TTC549 (cell line): ENCODE measurements at regions not wholly inside any gene's neighbourhood (a gene's known extent, or its start where the extent isn't known, plus 50 kb on each side); places are given as distances from the start of the nearest gene placed in this dataset.
"Not testable (repeated sequence)": the region's sequence is repeated elsewhere in the genome, so short reads cannot be mapped to it uniquely, and the experiment has no call there.

Source experiments
- FAIRE-seq: peaks from 2 replicates; lab custom pipeline; 2012; peaks lifted over from hg19 to GRCh38; lab: Jason Lieb, UNC

DNA sequence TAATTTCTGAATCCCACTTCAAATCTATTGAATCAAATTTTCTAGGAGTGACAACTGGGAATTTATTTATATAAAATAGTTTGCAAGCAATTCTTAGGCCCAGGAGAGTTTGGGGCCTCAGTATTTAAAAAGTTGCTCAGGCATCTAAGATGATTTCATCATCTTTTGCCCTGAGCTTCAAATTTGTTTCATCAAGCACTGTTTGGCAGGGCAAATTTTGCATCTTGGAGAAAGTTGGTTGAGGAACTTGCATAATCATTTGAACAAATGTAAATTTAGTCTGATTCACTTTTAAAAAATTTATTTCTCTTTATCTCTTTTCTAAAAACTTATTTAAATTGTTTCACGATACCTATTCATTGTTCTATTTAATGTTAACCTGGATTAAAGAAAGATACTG, 702.8 kb downstream of the SI start:
- FAIRE-seq: no peak

GRCh38 chr3:164371681-164372080, 706.6 kb downstream of the SI start:
- FAIRE-seq: no peak

DNA sequence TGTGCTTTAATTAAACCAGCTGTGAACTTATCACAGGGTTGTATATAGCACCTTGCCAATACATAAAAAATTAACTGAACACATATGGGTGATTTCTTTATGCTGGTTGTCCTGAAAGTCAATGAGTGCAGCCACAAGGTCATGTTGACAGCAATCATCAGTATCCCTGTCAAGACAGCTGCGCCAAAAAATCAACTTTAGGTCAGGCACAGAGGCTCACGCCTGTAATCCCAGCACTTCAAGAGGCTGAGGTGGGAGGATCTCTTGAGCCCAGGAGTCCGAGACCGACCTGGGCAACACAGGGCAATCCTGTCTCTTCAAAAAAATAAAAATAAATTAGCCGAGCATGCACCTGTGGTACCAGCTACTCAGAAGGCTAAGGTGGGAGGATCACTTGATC, 707.3 kb downstream of the SI start:
- FAIRE-seq: no peak

DNA sequence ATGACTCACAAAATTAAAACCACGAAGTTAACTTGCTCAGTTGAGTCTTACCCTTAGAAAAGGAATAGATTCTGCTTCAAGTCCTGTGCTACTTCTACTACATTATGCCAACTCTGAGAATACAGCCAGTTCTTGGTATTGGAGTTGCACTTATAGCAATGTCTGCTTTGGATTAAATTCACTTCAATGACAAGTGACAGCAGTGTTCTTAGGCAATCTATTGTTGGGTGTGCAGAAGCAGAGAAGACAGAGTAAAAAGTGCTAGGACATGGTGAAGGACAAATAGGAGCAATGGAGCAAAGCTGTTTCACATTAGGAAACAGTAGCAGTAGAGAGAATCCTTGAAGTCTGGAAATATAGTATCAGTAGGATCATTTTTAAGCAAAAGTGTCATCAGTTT, 713.1 kb downstream of the SI start:
- FAIRE-seq: no peak

GRCh38 chr3:164364111-164364510, 714.2 kb downstream of the SI start:
- FAIRE-seq: no peak

GRCh38 chr3:164360738-164361406, 717.4 kb downstream of the SI start:
- FAIRE-seq: no peak

- FAIRE-seq: no peak
Measured at GRCh38 chr3:164360078-164360578, 718.2 kb downstream of the SI start.

DNA sequence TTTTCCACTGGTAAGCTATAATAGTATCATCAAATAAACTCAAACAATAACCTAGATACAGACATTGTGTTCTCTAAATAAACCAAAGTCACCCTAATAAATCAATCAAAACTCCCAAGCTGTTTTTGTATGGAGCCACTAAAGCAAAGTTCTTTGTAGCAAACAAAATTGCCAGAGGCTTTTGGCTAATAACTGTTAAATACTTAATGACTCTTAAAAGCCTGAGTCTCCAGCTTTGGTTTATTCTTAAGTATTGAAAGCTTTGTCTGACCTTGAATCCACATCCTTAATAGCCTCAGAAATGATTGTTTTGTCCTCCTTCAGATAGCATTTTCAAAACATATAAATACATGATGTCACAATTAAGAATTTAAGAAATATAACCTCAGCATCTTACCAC, 725.3 kb downstream of the SI start:
- FAIRE-seq: no peak

GRCh38 chr3:164351131-164351530, 727.2 kb downstream of the SI start:
- no peak for FAIRE-seq

DNA sequence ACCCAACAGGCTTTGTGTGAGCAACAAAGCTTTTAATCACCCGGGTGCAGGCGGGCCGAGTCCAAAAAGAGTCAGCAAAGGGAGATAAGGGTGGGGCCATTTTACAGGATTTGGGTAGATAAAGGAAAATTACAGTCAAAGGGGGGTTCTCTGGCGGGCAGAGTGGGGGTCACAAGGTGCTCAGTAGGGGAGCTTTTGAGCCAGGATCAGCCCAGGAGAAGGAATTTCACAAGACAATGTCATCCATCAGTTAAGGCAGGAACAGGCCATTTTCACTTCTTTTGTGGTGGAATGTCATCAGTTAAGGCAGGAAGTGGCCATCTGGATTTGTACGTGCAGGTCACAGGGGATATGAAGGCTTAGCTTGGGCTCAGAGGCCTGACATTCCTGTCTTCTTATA, 736.1 kb downstream of the SI start:
- FAIRE-seq: not testable (repeated sequence)

DNA sequence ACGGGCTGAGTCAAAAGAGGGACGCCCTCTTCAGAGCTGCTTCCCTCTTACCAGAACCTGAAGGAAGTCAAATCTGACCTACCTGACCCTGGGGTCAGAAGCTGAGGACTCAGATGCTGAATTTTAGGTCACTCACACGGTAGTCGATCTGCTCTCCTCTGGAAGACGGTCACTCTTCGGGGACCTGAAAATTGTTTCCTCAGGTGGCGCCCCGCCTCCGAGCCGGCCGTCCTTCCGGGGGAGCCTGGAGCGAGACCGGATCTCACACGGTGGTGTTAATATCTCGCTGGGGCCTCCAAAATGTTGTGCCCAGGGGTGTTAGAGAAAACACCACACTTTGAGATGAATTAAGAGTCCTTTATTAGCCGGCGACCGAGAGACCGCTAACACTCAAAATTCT, 737.2 kb downstream of the SI start:
- FAIRE-seq: no peak

DNA sequence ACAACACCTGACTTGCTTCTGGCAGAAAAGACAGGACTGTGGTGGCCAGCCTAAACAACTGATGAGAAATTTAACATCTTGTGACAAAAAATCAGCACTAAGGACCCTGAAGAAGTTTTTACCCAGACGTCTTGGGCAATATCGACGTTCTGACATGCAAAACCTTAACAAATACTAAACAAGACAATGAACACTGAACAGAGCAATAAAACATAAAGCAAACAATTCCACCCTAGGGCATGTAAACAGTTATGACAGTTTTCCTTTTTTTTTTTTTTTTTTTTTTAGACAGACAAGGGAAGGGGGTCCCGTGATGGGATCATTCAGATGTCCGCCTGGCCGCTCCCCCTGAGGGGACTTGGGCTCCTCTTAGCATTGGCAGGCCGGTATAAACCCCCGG, 738.0 kb downstream of the SI start:
- no peak for FAIRE-seq

DNA sequence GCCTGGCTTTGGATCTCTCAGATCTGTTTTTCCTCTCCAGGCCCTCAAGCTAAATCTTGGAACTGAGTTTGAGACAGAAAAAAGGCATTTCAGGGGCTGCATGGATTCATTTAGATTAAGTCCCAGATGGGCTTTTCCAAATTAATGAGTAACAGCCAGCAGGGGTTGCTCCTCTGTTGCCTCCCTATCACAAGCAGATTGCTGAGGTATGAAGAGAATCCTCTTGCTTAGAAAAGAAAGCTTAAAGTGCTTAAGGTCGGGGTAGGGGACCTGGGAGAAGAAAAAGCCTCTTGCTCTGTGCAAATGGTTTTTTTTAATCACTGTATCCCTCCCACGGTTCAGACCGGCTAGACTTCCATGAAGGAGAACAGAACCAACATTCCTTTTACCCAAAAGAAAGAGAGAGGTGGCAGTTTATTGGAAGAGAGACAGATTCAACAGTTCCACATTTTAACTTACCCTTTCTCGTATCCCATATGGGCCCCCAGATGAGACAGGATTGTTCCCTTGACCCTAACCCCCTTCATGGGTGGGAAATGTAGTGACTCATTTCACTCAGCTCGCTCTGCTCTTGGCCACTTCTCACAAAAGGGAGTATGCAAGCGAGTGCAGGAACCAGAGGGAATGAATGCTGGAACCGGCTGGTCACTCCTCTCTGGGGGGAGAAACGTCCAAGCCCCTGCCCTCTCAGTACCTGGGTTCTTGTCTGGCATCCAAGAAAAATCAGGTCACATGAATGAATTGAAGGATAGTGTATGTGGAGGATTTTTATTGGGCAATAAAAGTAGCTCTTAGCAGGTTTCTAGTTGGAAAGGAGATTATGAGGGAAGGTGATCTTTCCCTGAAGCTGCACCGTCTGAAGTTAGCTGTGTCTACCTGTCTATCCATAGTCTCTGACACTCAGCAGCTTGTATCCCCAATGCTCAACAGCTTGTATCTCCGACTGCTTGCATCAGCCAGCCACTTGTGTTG, 745.2 kb downstream of the SI start:
- FAIRE-seq: no peak

- no peak for FAIRE-seq
Measured at GRCh38 chr3:164326714-164327113, 751.6 kb downstream of the SI start.

GRCh38 chr3:164320962-164321361, 757.3 kb downstream of the SI start:
- FAIRE-seq: no peak

GRCh38 chr3:164306042-164306441, 772.3 kb downstream of the SI start:
- no peak for FAIRE-seq

- FAIRE-seq: no peak
Measured at GRCh38 chr3:164303894-164304293, 774.4 kb downstream of the SI start.

DNA sequence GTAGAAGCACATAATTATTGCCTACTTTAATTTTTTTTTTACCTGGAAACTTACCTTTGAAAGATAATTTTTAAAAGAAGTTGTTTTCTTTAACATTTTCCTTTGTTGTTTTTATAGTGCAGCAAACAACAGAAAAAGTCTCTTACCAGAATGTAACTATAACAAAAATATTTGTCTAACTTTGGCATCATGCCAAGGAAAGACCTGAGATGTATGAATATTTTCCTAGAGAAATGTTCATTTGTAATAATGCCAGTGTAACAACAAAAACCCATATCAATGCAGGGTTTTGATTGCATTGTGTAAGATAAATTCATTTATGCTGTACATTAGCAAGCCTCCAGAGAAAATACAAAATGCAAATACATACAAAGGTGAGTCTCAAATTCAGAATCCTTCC, 775.7 kb downstream of the SI start:
- no peak for FAIRE-seq

DNA sequence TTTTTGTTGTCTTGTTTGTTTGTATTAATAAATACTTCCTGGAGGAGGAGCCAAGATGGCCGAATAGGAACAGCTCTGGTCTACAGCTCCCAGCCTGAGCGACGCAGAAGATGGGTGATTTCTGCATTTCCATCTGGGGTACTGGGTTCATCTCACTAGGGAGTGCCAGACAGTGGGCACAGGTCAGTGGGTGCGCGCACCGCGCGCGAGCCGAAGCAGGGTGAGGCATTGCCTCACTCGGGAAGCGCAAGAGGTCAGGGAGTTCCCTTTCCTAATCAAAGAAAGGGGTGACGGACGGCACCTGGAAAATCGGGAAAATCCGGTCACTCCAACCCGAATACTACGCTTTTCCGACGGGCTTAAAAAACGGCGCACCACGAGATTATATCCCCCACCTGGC, 786.8 kb downstream of the SI start:
- not testable (repeated sequence) for FAIRE-seq

DNA sequence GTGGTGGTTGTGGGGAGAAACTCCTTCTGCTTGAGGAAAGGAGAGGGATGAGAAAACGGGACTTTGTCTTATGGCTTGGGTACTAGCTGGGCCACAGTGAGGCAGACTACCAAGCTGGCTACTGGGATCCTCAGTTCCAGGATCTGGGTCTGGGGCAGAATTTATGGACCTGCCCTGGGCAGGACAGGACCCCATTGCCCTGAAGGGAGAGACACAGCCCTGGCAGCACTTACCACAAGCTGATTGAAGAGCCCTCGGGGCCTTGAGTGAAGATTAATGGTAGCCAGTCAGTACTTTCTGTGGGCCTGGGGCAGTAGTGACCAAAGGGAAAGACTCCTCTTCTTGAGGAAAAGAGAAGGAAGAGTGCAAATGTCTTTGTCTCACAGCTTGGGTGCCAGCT, 799.7 kb downstream of the SI start:
- FAIRE-seq: no peak

GRCh38 chr3:164267053-164267452, 811.2 kb downstream of the SI start:
- no peak for FAIRE-seq

- no peak for FAIRE-seq
Measured at GRCh38 chr3:164250923-164251322, 827.4 kb downstream of the SI start.

DNA sequence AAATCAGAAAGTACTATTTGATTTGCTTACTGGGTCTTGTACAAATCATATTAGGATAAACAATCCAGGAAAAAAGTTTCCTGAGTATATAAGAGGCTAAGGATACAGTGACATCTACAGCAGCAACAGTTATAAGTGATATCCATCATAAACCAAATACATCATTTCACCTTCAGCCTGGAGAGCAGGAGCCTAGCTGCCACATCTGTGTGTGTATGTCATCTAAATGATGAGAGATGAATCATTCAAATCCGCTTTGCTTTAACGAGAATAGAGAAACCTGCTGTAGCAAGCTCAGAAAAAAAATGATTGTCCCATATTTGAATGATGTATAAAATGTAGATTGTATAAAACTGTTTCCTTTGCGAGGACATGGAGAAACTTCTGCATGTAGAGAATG, 841.4 kb downstream of the SI start:
- FAIRE-seq: no peak
